GM10266 (cell line): ENCODE measurements at regions not wholly inside any gene's neighbourhood (a gene's known extent, or its start where the extent isn't known, plus 50 kb on each side); places are given as distances from the start of the nearest gene placed in this dataset.
"Not testable (repeated sequence)": the region's sequence is repeated elsewhere in the genome, so short reads cannot be mapped to it uniquely, and the experiment has no call there.

Source experiments
- DNase-seq: peaks from one replicate; pipeline ENCODE4 v3.0.0; 2012; ENCODE audit errors: extremely low spot score
- CTCF ChIP-seq: IDR thresholded peaks from 2 replicates; pipeline ENCODE4 v1.5.1; 2012; ENCODE audit warnings: mild to moderate bottlenecking, low read depth; ENCODE audit not compliant: control insufficient read depth, insufficient read depth; ENCODE audit errors: missing control alignments

- DNase-seq: no peak
- TF ChIP-seq CTCF: no peak
Observed at GRCh38 chr7:68839014-68839413, 759.3 kb upstream of the AUTS2 start.

- TF ChIP-seq CTCF: no peak
Observed at GRCh38 chr7:68840991-68841390, 757.3 kb upstream of the AUTS2 start.

GRCh38 chr7:68843985-68844384, 754.3 kb upstream of the AUTS2 start:
- DNase-seq: not testable (repeated sequence)

More at GRCh38 chr7:68840991-68841390, 757.3 kb upstream of the AUTS2 start:
- no peak for DNase-seq

- no peak for TF ChIP-seq CTCF
Observed at GRCh38 chr7:68846811-68847325, 751.4 kb upstream of the AUTS2 start.

GRCh38 chr7:68853254-68853653, 745.0 kb upstream of the AUTS2 start:
- no peak for DNase-seq

More at GRCh38 chr7:68846811-68847325, 751.4 kb upstream of the AUTS2 start:
- DNase-seq: no peak

GRCh38 chr7:68857571-68857970, 740.7 kb upstream of the AUTS2 start:
- no peak for DNase-seq
- TF ChIP-seq CTCF: no peak

More at GRCh38 chr7:68853254-68853653, 745.0 kb upstream of the AUTS2 start:
- no peak for TF ChIP-seq CTCF

- TF ChIP-seq CTCF: no peak
Observed at GRCh38 chr7:68858497-68858896, 739.8 kb upstream of the AUTS2 start.

GRCh38 chr7:68861171-68861570, 737.1 kb upstream of the AUTS2 start:
- no peak for DNase-seq
- TF ChIP-seq CTCF: no peak

More at GRCh38 chr7:68858497-68858896, 739.8 kb upstream of the AUTS2 start:
- DNase-seq: no peak
